CD4-positive, alpha-beta T cell treated with Interleukin-15 for 1 hour (primary cell): ENCODE measurements at regions not wholly inside any gene's neighbourhood (a gene's known extent, or its start where the extent isn't known, plus 50 kb on each side); places are given as distances from the start of the nearest gene placed in this dataset.
"Not testable (repeated sequence)": the region's sequence is repeated elsewhere in the genome, so short reads cannot be mapped to it uniquely, and the experiment has no call there.

Experiments used
- DNase-seq: peaks from one replicate; pipeline ENCODE4 v3.0.0-alpha.2; 2020

GRCh38 chr10:124262971-124263370 lies 155.8 kb downstream of the OAT start:
- no peak for DNase-seq

- DNase-seq: no peak
Observed at GRCh38 chr10:124262234-124262865, 156.4 kb downstream of the OAT start.

DNA sequence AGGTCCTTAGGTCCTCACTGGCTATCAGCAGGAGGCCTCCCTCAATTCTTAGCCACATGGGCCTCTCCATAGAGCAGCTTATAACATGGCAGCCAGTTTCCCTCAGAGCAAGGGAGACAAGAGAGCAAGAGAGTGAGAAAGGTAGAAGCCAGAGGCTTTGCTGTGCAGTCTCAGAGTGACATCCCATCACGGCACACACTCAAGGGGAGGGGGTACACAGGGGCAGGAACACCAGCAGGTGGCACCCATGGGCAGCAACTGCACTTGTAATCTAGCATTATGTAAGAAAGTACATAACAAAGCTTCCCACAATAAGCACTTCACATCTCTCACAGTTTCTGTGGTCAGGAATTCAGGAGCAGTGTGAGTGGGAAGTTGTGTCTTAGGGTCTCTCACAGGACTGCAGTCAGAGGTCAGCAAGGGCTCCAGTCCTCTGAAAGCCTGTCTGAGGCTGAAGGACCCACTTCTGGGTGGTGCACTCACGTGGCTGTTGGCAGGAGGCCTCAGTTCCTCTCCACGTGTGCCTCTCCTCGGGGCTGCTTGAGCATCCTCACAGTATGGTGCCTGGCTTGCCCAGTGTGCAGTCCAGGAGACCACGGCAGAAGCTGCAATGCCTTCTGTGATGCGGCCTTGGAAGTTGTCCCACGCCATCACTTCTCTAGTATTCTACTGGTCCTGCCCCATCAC lies 159.4 kb downstream of the OAT start:
- DNase-seq: peak; percentile 43

DNA sequence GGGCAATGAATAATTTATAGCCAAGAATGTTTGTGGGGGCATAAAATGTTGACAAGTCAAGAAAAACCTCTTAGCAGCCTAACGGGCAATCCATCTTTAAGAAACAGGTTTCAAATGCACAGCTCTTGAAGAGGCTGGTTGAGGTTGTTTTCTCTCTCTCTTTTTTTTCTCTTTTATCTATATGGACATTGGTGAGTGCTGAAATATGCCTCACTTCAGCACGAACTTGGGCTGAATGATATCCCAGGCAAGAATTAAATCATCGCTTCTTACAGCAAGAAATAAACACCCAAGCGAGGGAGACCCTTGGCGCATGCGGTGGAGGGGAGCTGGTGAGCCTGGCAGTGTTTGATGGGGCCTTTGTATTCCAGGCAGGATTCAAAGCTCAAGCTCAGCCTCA lies 160.9 kb downstream of the OAT start:
- DNase-seq: no peak

GRCh38 chr10:124256151-124256550 lies 162.6 kb downstream of the OAT start:
- DNase-seq: no peak

- DNase-seq: no peak
Observed at GRCh38 chr10:124255556-124255955, 162.2 kb upstream of the CHST15 start.

GRCh38 chr10:124254490-124254889 lies 161.1 kb upstream of the CHST15 start:
- DNase-seq: no peak

- no peak for DNase-seq
Observed at GRCh38 chr10:124253006-124253405, 159.6 kb upstream of the CHST15 start.

DNA sequence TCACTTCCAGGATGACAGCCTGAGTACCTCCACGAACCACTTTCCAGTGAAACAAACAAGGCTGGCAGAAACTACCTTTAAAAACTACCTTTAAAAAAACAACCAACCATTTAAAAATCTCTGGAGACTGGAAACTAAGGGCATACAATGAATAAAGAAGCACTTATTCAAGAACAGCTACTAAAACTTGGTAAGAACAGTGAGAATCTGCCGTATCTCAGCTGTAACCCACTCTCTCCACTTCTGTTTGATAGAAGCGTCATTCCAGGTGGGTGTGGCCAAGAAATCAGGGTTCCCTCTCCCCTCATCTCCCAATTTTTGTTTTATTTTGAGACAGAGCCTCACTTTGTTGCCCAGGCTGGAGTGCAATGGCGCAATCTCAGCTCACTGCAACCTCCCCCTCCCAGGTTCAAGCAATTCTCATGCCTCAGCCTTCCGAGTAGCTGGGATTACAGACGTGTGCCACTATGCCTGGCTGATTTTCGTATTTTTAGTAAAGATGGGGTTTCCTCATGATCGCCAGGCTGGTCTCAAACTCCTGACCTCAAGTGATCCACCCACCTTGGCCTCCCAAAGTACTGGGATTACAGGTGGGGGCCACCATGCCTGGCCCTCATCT lies 158.8 kb upstream of the CHST15 start:
- DNase-seq: no peak

DNA sequence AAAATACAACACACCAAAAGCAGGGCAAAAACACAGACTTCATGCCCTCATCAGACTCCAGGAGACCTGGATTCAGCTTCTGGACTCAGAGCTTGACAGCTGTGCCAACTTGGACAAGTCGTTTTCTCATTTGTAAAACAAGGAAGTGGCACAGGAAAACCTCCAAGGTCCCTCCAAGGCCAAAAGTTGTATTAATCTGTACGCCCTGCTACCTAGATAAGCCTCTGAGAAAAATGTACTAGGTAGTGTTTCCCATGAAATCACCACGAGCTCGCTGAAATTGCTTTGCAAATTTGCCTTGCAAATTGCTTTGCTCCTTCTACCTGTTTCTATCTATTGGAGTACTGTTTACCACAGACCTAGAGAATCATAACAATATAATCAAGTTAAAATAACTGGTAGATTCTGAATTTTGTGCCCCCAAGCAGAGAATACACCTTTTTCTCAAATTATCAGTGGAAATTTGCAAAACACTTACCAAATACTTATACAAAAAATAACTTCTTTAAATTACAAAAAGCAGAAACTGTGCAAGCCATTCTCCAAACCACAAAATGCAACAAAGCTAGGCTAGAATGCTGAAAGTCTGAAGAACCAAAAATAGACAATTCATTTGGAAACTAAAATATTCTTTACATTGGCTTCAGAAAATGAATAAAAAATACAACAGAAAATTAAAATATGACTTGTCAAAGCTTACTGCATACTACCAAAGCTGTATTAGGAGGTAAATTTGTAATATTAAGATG lies 158.1 kb upstream of the CHST15 start:
- no peak for DNase-seq

GRCh38 chr10:124250506-124250905 lies 157.1 kb upstream of the CHST15 start:
- DNase-seq: no peak

GRCh38 chr10:124249812-124250432 lies 156.5 kb upstream of the CHST15 start:
- no peak for DNase-seq

DNA sequence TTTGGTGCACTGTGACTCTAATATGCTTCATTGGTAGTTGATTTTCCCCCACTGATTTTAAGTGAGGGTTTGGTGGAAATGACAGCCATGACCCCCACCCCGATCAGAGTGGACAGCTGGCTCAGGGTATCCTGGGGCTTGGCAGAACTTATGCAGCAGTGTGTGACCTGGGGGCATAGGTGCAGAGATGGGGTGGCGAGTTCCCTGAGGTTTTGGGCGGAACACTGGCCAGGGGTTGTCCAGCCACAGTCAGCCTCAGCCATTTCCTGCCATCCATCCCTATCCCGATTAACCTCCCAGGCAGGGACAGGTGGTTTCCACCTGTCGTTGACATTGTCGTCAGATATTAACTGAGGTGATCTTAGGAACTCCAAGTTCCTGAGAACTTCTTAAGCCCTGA lies 155.8 kb upstream of the CHST15 start:
- DNase-seq: no peak

DNA sequence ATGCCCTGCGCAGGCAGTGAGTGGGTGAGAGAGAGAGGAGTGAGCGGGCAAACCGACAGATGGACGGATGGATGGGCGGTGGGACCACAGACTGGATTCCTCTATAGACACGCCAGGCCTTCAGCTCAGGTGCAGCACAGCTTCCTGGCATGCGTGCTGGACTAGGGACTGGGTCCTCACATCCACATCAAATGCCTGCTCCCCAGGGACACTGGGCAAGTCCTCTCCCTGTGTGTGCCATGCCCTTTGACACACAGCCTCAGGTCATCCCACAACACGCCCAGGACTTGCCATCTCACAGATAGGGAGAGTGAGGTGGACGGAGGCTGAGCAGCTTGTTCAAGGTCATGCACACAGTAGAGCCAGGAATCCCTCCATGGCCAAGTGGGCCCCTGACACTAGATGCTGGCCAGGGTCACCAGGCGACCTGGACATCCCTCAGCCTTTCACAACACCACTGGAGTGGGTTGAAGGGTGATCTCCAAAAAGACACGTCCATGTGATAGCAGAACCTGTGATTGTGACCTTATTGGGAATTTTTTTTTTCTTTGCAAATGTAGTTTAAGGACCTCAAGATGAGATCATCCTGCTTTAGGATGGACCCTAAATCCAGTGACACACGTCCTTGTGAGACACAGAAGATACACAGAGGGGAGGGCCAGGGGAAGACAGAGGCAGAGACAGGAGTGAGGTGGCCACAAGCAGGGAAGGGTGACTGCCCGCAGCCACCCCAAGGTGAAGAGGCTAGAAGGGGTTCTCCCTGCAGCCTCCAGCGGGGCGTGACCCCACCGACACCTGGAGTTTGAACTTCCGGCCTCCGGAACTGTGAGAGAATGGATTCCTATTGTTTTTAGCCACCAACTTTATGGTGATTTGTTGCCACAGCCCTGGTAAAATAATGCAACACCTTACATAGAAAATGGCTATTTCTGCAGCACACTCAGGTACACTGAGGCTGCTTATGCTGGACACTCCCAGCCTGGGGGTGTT lies 155.0 kb upstream of the CHST15 start:
- DNase-seq: no peak

- DNase-seq: no peak
Observed at GRCh38 chr10:124245806-124246440, 152.5 kb upstream of the CHST15 start.

DNA sequence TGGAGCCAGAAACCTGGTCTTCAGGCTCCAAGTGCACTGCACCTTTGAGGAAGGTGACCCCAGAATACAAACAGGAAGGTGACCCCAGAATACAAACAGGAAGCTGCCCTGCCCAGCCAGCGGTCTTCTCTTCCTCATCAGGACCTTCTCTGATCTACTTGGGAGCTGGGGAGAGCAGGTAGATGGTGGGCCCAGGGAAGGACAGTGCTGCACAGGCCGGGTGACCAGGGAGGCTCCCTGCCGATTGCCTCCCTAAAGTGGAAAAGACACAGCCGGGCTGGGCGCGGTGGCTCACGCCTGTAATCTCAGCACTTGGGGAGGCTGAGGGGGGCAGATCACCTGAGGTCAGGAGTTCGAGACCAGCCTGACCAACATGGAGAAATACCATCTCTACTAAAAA lies 151.8 kb upstream of the CHST15 start:
- DNase-seq: no peak

DNA sequence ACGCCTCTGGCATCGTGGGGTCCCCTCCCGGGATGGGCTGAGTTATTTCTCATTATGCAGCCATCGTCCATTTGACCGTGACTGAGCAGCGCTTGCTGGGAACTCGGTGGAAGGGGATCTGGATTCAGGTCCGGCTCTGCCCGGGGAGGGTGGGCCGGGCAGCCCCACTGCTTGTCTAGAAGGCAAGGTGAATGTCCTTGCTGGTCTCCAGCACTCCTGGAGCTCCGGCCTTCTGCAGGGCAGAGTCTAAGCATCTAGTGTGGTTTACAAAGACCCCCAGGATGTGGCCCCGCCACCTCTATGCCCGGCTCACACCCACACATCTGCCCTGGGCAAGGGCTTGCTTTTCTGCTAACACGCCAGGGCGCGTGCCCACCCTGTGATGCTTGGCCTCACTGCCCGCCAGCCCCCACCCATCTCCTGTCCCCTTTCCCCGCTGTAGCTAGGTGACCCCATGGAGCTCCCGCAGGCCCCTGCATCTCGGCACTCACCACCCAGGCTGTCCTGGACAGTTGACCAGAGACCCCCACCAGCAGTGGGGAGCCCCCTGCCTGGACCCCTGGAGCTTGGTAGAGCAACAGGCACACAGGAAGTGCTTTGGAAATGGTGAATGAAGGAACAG lies 151.0 kb upstream of the CHST15 start:
- no peak for DNase-seq

- no peak for DNase-seq
Observed at GRCh38 chr10:124243702-124244121, 150.3 kb upstream of the CHST15 start.

- DNase-seq: no peak
Observed at GRCh38 chr10:124242791-124243190, 149.4 kb upstream of the CHST15 start.

DNA sequence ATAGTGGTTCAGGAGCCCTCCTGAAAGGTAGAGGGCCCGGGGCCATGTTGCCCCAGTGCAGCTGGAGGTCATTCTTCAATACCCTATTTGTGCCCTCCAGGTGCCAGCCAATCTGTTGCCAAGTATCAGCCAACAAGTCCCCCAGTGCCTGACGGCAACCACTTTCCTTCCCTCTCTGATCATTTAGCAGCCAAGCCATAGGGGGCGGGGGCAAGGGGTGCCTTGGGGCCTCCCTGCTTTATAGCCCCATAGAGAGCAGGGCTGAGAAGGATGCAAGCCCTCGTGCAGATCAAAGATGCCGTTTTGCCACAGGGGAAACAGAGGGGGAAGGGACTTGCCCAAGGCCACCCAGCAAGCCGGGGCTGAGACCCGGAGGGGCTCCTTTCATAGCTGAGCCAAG lies 149.0 kb upstream of the CHST15 start:
- DNase-seq: no peak

- not testable (repeated sequence) for DNase-seq
Observed at GRCh38 chr10:124241510-124241909, 148.1 kb upstream of the CHST15 start.
